Skeletal muscle cell (primary cell): ENCODE measurements at regions not wholly inside any gene's neighbourhood (a gene's known extent, or its start where the extent isn't known, plus 50 kb on each side); places are given as distances from the start of the nearest gene placed in this dataset.

Experiments used
- DNase-seq: peaks from one replicate; pipeline ENCODE4 v3.0.0-alpha.2; 2010; ENCODE audit warnings: low read depth
- H3K4me3 ChIP-seq: 2 replicates; pipeline ENCODE4 v1.5.1; 2011; ENCODE audit warnings: low read depth, mild to moderate bottlenecking, control low read depth, low read length, moderate library complexity

DNA sequence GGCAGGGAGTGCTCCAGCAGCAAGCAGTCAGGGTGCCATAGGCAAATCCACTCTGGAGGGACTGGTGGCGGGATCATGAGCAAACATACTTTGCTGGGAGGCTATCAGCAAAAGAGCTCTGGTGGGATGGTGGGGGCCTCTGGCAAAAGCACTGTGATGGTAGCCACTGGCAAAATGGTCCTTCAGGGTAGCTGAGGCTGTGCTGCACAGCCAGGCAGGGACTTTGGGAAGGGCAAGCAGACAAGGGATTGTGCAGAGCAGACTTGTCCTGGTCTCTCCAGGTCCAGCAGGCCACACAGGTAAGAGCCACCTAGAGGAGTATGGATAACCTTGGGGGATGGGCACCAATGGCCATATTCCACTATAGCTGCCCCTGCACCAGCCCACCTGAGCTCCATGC is 129.4 kb upstream of the OTOS start:
- H3K4me3 ChIP-seq: no peak overlapping the region
- no peak for DNase-seq

DNA sequence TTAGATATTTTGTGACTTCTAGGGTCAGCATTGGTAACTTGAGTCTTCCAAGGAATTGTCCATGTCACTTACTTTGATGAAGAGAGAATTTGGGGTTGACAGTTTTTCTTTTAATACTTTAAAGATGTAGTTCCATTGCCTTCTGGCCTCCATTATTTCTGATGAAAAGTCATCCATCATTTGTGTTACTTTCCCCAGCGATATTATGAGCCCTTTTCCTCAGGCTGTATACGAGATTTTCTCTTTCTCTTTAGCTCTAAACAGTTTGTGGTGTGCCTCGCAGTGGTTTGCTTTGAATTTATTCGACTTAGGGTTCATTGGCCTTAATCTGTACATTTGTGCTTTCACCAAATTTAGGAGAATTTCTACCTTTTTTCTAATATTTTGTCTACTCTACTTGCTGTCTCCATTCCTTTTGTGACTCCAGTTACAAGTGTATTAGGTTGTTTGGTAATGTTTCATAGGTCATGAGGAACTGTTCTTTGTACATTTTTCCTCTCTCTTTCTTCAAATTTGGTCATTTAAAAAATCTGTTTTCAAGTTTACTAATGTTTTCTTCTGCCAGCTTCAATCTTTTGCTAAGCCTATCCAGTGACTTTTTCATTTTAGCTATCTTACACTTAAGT is 131.4 kb upstream of the OTOS start:
- no peak overlapping the region for H3K4me3 ChIP-seq
- DNase-seq: no peak

DNA sequence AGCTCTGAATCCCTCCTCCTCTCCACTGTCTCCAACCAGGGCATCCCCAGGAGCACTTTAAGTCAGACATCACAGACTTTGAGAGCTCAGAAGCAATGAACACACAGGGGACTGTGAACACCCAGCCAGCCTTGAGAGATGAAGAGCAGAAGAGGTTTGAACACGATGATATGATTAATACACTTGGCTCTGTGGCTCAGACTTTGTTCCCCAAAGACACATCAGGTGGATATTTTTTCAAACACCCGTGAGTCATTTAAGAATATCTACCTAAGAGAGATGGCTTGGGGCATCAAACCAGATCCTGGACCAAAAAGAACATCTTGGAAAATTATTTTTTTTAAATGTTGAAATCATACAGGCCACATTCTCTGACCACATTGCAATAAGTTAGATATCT is 134.9 kb upstream of the OTOS start:
- no peak for DNase-seq
- no peak overlapping the region for H3K4me3 ChIP-seq

DNA sequence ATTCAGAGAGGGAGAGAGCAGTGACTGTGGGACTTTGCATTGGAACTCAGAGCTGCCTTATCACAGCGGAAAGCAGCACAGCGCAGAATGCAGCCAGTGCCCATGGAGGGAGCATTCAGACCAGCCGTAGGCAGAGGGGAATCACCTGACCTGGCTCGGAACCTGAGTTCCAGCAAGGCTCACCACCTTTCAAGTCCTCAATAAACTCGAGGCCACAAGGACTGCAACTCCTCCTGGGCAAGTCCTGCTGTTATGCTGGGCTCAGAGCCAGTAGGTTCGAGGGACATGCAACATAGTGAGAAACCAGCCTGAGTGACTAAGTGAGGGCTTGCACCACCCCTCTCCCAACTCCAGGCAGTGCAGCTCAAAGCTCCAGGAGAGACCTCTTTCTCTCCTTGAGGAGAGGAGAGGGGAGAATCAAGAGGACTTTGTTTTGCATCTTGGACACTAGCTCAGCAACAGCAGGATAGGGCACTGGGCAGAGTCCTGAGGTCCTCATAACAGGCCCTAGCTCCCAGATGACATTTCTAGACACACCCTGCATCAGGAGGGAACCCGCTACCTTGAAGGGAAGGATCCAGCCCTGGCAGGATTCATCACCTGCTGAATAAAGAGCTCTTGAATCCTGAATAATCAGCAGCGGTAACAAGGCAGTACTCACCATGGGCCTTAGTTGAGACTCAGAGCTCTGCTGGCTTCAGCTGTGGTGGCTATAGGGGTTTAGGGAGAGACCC is 136.8 kb upstream of the OTOS start:
- H3K4me3 ChIP-seq: no peak overlapping the region
- DNase-seq: peak; percentile 31

DNA sequence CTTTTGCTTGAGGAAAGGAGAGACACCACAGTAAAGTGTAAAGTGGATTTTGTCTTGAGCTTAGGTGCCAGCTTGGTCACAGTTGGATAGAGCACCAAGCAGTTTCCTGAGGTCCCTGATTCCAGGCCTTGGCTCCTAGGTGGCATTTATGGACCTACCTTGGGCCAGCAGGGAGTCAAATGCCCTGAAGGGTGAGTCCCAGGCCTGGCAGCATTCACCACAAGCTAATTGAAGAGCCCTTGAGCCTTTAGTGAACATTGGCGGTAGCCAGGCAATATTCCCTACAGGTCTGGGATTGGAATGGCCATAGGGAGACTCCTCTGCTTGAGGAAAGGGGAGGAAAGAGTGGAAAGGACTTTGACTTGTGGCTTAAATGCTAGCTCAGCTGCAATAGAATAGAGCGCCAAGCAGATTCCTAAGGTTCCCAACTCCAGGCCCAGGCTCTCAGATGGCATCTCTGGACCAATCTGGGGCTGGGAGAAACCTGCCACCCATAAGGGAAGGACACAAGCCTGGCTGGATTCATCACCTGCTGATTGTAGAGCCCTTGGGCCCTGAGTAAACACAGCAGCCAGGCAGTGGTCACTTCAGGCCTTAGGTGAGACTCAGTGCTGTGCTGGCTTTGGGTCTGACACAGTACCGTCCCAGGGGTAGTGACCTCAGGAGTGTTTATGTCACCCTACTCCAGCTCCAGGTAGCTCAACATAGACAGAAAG is 137.5 kb upstream of the OTOS start:
- DNase-seq: no peak
- H3K4me3 ChIP-seq: no peak overlapping the region

DNA sequence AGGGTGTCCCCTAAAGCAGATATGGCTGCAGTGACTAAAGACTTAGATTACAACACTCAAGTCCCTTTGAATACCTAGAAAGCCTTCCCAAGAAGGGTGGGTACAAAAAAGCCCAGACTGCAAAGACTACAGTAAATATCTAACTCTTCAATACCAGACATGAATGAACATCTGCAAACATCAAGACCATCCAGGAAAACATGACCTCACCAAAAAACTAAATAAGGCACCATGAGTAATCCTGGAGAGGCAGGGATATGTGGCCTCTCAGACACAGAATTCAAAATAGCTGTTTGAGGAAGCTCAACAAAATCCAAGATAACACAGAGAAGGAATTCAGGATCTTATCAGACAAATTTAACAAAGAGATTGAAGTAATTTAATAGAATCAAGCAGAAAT is 138.2 kb upstream of the OTOS start:
- DNase-seq: no peak
- H3K4me3 ChIP-seq: no peak overlapping the region

DNA sequence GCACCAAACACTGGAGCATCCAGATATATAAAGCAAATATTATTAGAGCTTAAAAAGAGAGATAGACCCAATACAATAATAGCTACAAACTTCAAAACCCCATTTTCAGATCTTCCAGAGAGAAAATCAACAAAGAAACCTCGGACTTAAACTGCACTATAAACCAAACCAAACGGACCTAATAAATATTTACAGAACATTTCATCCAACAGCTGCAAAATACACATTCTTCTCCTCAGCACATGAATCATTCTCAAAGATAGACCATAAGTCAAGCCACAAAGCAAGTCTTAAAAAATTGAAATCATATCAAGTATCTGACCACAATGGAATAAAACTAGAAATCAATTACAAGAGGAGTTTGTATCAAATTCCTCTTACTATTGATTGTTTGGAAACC is 140.2 kb upstream of the OTOS start:
- H3K4me3 ChIP-seq: no peak overlapping the region
- no peak for DNase-seq

DNA sequence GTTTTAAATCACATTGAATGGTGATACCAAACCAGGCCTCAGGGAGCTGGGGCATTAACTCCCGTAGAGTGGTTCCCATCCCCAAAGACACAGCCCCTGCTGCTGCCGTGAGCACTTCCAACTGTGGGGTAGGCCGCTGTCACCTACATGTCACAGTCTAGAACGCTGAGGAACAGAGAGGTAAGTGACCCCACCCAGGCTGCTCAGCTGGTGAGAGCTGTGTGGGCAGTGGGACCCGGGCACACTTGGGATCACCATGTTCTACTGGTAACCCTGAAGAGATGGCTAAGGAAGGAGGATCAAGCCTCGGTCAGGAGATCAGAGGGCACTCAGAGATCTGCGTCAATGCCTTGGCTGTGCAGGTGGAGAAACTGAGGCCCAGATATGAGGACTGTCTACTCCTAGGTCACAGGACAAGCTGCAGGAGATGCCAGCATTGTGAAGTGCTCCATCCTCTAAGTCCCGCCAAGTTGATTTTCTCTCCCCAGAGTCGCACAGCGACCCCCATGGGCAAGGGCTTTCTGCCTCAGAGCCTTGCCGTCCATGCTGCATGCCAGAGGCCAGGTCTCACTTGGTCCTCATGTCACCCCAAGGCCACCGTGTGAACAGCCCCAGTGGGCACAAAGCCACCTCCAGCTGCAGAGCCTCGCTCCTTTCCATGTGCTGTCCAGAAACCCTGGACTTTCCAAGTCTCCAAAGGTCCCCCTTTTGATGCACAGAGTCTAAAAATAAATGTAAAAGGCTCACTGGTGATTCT is 144.2 kb upstream of the OTOS start:
- H3K4me3 ChIP-seq: no peak overlapping the region
- no peak for DNase-seq

DNA sequence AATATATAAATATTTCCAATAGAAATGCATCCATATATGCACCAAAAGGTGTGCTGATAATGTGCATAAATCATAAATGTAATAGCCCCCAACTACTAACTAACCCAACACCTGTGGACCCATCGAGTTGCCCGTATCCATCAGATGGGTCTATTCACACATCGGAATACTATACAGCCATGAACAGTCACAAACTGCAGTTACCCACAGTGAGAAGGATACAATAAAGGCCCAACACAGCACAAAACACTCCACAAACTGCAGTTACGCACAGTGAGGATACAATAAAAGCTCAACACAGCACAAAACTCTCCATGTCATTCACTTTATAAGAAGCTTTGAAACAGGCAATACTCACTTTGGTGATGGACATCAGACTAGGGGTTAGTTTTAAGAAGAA is 145.3 kb upstream of the OTOS start:
- H3K4me3 ChIP-seq: no peak overlapping the region

DNA sequence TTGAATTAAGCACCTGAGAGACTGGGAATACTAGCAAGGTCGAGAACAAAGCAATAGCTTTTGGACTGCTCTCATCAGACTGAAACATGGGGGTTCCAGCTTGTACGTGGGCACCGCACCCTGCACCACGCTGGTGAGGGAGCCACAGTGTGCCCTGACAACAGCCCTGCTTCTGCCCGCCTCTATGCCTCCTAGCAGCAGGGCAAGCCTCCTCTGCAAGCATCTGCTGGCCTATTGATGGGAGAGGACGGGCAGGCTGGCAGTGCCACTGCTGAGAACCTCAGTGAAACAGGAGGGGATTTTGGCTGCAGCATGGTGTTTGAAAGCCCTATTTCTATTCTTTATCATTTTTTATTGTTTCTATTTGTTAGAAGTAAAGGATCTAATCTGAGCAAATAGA is 146.1 kb upstream of the OTOS start:
- DNase-seq: no peak
- H3K4me3 ChIP-seq: no peak overlapping the region

More for the DNA sequence above, 145.3 kb upstream of the OTOS start:
- DNase-seq: no peak

DNA sequence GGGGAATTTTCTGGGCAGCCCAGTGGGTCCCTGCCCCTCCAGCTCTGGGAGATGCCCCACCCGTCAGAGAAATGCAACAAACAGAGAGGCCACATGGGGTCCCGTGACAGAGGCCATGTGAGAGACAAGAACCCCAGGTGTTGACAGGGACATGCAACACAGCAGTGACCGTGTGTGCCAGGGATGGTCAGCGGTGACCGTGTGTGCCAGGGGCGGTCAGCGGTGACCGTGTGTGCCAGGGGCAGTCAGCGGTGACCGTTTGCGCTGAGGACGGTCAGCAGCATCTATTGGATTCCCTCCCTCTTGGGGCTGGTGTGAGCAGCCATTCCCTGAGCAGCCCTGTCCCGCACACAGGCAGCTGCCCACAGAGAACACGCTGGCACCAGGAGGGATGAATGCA is 146.6 kb upstream of the OTOS start:
- no peak overlapping the region for H3K4me3 ChIP-seq
- no peak for DNase-seq

DNA sequence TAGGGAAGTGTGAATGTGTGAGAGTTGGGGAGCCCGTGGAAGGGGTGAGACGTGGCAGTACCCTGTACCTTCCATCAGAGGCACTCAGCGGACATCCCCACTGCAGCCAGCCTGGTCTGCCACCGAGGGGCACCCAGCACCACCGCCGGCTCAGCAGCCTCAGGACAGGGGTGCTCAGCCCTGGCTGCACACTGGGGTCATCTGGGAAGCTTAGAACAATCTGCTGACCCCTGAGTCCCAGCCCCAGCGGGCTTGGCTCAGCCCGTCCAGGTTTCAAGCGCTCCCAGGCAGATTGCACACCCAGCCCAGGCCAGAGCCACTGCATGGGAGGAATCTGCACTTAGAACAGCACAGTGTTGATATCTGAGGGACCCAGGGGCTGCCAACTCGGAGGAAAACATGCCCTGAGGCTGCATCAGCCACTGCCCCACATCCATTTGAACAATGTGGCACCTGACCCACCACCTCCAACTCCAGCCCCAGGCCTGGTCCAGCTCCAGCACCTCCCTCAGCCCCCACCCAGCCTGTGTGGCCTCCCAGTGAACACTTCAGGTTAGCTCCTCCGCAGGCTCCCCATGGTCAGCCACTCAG is 147.1 kb upstream of the OTOS start:
- DNase-seq: no peak
- no peak overlapping the region for H3K4me3 ChIP-seq

DNA sequence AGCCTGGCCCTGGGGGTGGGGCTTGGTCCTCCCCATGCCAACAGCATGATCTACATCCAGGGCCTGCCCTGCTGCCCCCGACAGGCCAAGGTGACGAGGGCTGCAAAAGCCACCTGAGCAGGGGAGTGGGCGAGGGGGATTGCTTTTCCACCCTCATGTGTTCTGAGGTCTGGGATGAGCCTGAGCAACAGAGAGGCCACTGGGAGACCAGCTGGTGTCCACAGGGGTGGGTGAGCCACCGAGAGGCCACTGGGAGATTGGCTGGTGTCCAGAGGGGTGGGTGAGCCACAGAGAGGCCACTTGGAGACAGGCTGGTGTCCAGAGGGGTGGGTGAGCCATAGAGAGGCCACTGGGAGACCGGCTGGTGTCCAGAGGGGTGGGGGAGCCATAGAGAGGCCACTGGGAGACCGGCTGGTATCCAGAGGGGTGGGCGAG is 147.4 kb upstream of the GPC1 start:
- no peak overlapping the region for H3K4me3 ChIP-seq
- no peak for DNase-seq

DNA sequence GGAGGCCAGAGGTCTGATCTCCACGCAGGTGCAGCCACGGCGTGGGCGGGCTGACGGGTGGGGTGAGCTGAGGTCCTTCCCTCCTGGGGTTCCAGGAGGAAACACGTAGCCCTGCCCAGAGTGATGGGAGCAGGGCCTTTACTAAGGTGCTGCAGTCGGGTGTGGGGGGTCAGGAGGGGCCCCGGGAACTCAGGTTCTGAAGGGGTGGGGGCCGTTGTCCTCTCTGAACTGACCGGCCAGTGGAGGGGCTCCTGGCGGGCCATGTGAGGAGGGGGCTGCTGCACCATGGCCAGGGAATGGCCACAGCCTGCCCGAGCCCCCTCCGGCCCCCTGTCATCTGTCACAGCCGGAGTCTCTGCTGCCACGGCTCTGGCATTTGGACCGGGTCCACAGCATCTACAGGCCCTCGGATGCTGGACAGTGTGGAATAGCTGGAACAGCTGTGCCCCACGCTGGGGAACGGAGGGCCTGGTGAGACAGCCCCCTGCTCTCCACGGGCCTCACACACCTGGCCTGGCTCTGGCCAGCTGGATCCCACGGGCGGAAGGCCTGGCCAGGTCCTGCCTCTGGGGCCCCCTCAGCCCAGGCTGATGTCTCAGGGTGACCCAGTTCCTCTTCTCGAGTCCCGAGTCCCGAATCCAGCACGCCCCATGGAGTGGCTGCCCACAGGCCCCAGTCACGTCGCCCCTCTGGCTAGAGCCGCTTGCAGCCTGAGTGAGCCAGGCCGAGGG is 145.6 kb upstream of the GPC1 start:
- no peak overlapping the region for H3K4me3 ChIP-seq
- DNase-seq: no peak

DNA sequence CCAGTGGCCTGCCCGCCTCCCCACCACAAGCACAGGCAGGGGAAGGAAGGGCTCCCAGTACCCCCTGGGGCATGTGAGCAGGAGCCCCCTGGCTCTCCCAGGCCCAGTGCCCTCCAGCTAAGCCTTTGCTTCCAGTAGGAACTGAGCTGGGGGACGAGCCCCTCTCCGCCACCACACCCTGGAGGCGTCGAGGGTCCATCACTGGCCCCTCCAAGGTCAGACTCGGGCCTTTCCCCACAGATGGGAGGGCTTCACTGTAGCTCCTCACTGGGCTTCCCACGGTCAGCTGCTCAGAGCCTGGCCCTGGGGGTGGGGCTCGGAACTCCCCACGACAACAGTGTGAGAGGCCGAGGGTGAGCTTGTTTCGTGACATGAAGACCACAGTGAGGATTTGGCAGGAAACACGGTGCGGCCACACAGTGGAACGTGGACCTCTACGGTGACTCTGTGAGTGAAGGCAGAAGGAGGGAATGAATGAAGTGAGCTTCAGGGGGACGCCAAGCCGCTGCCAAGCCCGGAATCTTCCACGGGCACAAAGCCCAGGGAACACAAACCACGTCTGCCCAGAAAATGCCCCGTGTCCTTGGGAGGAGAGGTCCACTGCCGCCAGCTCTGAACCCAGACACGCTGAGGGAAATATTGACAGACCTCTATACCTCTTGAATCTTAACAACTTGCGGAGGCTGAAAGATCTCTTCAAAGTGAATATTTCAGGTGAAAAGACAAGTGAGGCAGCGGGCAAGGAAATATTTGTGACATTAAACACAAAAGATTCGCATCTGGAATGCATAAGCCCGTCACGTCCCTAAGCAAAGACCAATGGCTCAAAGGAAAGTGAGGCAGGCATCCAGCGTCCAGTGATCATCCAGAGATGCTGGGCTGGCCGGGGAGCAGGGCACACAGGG is 144.8 kb upstream of the GPC1 start:
- DNase-seq: no peak

DNA sequence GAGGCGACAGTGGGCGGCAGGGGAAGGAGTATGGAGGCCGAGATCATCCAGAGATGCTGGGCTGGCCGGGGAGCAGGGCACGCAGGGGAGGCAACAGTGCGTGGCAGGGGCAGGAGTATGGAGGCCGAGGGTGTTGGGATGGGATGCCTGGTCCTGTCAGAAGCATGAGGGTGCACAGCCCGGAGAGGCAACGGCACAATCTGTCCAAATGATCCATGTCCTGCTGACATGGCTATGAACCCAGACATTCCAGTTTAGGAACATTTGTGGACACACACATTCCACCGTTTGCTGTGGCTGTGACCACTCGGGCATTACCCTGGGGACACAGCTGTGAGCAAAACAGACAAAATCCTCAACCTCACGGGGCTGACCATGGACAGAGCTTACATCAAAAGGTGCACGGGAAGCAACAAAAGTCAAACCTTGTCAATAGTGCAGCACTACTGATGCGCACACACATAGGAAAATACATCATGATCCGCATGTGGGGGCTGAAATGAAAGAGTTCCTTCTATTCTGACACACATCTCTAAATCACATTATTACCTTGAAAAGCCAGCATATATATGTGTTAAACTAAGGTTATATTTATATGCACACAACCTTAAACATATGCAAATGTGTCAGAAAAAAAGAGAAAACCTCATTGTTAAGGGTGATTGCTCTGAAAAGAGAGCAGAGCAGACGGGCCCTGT is 144.0 kb upstream of the GPC1 start:
- H3K4me3 ChIP-seq: no peak overlapping the region
- DNase-seq: no peak

More for the DNA sequence above, 144.8 kb upstream of the GPC1 start:
- H3K4me3 ChIP-seq: no peak overlapping the region

DNA sequence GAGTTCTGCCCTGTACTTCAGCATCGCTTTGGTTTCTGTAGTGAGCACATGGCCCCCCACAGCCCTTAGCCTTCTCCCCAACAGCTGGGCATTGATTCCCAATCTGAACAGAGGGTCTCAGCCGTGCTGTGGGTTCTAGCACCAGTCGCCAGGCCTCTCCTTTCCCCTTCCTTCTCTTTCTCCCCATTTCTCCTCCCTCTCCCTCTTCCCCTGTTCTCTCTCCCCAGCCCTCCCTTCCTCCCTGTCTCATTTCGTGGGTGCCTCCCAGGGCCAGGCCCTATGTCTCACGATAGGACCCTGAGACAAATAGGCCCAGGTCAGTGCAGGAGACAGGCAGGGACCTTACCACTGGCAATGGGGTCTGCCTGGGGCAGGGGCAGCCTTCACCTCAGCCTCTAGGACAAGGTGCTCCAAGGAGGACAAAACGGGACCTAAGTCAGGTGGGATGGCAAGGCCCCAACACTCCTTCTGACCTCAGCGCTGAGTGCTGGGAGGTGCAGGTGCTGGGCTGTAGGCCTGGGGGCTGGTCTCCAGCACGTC is 143.4 kb upstream of the GPC1 start:
- no peak overlapping the region for H3K4me3 ChIP-seq
- DNase-seq: no peak
